GM12865 (cell line): ENCODE measurements at regions not wholly inside any gene's neighbourhood (a gene's known extent, or its start where the extent isn't known, plus 50 kb on each side); places are given as distances from the start of the nearest gene placed in this dataset.
"Not testable (repeated sequence)": the region's sequence is repeated elsewhere in the genome, so short reads cannot be mapped to it uniquely, and the experiment has no call there.

Source experiments
- DNase-seq: peaks from one replicate; pipeline ENCODE4 v3.0.0; 2010; ENCODE audit warnings: low read depth
- H3K4me3 ChIP-seq: 2 replicates; pipeline ENCODE4 v1.5.1; 2011; ENCODE audit warnings: mild to moderate bottlenecking, low read depth, low read length, control low read depth
- TF ChIP-seq, protein P1 (sequence below): IDR thresholded peaks from 2 replicates; pipeline ENCODE4 v1.5.1; 2011; ENCODE audit warnings: low read length, control low read depth, low read depth, inconsistent platforms; ENCODE audit not compliant: insufficient read depth; ENCODE audit errors: missing control alignments

DNA sequence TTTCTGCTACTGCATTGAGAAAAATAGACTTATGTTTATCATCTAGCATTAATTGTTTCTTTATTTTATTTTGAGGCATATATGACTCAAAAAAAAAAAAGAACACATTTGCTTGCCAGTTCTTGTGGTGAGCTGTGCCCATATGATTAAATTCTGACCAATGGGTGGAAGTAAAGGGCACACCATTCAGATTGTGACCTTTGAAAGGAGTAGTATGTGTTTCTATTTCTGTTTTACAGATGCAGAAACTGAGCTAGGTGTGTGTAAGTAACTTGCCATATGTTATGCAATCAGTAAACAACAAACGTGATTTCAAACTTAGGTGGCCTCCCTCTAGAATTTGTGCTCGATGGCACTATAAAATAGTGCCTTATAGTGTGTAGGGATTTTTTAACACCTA lies 368.1 kb upstream of the EDIL3 start:
- DNase-seq: no peak
- no peak overlapping the region for H3K4me3 ChIP-seq
- TF ChIP-seq, protein P1, sequence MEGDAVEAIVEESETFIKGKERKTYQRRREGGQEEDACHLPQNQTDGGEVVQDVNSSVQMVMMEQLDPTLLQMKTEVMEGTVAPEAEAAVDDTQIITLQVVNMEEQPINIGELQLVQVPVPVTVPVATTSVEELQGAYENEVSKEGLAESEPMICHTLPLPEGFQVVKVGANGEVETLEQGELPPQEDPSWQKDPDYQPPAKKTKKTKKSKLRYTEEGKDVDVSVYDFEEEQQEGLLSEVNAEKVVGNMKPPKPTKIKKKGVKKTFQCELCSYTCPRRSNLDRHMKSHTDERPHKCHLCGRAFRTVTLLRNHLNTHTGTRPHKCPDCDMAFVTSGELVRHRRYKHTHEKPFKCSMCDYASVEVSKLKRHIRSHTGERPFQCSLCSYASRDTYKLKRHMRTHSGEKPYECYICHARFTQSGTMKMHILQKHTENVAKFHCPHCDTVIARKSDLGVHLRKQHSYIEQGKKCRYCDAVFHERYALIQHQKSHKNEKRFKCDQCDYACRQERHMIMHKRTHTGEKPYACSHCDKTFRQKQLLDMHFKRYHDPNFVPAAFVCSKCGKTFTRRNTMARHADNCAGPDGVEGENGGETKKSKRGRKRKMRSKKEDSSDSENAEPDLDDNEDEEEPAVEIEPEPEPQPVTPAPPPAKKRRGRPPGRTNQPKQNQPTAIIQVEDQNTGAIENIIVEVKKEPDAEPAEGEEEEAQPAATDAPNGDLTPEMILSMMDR: no peak

DNA sequence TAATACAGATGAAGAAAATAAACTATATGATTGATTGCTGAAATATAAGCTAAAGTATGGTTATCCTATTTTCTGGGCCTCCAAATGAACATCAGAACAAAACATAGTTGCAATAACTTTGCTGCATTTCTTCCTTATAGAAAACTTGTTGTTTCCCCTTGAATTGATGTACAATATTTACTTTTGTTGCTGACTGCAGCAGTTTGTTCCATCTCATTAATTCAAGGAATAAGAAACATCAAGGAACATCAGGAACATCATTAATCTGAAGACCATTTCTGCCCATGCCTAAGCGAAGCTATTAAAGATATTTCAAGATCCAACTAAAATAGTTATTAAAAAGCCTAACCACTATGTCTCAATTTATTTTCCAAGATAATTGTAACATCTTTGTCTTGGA lies 363.6 kb upstream of the EDIL3 start:
- DNase-seq: no peak
- TF ChIP-seq, protein P1: no peak

GRCh38 chr5:84746280-84746679 lies 361.6 kb upstream of the EDIL3 start:
- not testable (repeated sequence) for H3K4me3 ChIP-seq, DNase-seq

More for the DNA sequence above, 363.6 kb upstream of the EDIL3 start:
- H3K4me3 ChIP-seq: no peak overlapping the region

DNA sequence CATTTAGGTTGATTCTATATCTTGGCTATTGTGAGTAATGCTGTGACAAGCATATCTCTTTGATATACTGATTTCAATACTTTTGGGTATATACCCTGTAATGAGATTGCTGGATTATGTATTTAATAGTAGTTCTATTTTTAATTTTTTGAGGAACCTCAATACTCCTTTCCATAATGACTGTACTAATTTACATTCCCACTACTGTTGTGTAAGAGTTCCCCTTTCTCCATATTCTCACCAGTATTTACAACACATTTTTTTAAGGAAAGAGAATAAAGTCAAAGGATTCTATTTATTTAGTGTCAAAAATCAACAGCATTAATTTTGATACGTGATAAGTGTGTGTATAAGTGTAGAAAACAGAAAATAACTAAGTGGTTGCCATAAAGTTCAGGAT lies 356.4 kb upstream of the EDIL3 start:
- DNase-seq: no peak
- TF ChIP-seq, protein P1: no peak
- H3K4me3 ChIP-seq: no peak overlapping the region

DNA sequence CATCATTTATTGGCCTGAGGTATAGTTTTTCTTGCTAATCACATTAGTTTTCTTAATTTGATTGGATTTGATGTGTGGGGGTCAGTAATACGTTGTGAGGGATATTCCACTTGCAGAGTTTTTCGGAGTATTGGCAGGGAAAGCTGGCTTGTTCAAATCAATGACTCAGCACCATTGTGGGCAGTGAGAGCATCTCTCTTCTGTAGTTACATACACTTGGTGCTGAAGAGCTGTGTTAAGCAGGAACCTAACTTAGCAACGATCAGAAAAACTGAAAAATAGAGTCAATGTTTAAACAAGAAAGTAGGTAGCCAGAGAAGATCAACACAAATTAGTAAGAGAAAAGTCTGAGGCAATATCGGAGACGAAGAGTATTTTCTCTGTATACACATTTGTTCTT lies 344.6 kb upstream of the EDIL3 start:
- TF ChIP-seq, protein P1: no peak
- H3K4me3 ChIP-seq: no peak overlapping the region
- no peak for DNase-seq

DNA sequence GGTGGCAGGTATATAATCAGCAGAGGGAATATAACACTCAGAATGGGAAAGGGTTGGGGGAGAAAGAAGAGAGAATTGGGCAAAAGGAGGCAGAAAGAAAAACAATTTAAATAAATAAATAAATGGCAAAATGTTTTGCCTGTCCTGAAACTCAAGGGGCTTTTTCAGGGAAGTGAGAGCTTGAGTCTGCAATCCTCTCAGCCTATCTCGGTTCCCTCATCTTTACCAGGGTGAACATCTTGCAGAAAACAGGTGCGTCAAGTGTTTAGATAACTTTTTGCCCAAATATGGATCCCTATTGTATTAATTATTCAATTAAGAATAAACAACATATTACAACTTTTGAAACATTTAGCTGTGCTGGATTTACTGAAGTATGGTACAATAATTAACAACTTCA lies 343.0 kb upstream of the EDIL3 start:
- TF ChIP-seq, protein P1: no peak
- H3K4me3 ChIP-seq: no peak overlapping the region

DNA sequence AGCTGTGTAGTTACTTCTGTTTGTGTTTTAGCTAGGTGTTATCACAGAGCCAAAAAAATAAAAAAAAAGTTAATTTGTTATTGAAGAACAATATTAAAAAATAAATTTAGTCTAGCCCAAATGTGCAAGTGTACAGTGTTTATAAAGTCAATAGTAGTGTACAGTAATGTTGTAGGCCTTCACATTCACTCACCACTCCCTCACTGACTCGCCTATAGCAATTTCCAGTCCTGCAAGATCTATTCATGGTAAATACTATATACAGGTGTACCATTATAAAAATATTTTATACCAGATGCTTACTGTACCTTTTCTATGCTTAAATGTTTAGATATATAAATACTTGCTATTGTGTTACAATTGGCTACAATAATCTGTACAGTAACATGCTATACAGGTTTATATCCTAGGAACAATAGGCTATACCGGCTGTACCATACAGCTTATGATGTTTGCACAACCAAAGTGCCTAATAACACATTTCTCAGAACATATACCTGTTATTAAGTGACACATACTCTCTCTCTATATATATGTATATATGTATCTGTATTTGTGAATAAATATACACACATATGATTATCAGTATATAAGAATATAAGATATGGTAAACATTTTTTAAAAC lies 341.4 kb upstream of the EDIL3 start:
- TF ChIP-seq, protein P1: no peak

More for the DNA sequence above, 343.0 kb upstream of the EDIL3 start:
- DNase-seq: no peak

More for the DNA sequence above, 341.4 kb upstream of the EDIL3 start:
- no peak overlapping the region for H3K4me3 ChIP-seq
- no peak for DNase-seq
